Spleen (tissue), 7 donors: ENCODE measurements at regions not wholly inside any gene's neighbourhood (a gene's known extent, or its start where the extent isn't known, plus 50 kb on each side); places are given as distances from the start of the nearest gene placed in this dataset.

ENCODE experiments used
- POLR2AphosphoS5 ChIP-seq, 3 donors: sonication (generic); formaldehyde crosslinking; IDR thresholded peaks; one replicate each; pipeline ENCODE4 v1.5.1; 2017; ENCODE audit warnings: antibody characterized with exemption in 3 of 3
- TF ChIP-seq, protein P1 (sequence below), 11 experiments: fragments of 200-600 bp in 7 of 11; fragments of 450-650 bp in 4 of 11; sonication (generic) in 4 of 11; IDR thresholded peaks in 8 of 11; conservative IDR thresholded peaks in 3 of 11; 1 replicate in 7 of 11; 2 replicates in 4 of 11; pipeline versions ENCODE4 v1.4.0 to v1.8.0; 2016 to 2021; ENCODE audit warnings: antibody characterized with exemption in 11 of 11, inconsistent platforms in 4 of 11, mild to moderate bottlenecking in 1 of 11
- donor health status: DM: no; HTN: no; CAD: no; lungs with moderate emphysema.
- donor health status: DM: no; HTN: no; CAD: no.
- donor health status: DM: no; HTN: no; CAD: no.

DNA sequence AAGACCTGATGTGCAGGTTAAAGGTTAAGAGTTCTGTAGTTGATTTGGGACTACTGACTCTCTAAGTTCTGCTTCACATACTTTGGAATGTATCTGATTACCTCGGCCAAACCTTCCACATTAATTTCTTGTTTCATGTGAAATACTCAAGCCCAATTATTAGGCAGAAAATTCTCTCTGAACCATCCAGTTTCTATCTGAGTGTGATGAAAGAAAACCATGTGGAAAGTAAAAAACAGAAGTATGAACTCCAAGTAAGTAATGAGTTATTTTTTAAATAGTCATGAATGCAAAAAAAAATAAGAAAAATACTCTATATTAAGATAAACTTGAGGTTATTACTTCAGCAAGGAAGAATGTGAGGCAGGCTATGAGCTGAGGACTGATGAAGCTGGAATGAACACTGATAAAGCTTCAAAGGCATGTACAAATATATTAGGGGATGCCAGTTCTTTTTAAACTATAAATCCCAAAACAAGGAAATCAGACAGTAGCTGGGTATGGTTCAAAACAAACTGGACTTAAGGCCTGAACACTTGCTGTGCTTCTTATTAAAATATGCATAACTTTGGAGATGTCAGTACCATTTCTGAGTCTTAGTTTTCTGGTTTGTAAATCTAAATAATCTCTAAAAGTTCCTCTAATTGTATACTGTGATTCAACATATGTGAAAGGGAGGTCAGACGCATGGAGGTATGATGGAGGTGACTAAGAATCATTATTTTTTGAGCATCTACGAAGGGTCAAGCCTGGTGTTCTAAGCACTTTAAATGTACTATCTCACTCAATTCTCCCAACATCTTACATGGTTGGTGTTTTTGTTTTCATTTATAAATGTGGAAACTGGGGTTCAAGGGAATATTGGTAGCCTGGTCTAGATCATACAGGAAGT lies 59.6 kb downstream of the COL6A6 start:
- TF ChIP-seq, protein P1, sequence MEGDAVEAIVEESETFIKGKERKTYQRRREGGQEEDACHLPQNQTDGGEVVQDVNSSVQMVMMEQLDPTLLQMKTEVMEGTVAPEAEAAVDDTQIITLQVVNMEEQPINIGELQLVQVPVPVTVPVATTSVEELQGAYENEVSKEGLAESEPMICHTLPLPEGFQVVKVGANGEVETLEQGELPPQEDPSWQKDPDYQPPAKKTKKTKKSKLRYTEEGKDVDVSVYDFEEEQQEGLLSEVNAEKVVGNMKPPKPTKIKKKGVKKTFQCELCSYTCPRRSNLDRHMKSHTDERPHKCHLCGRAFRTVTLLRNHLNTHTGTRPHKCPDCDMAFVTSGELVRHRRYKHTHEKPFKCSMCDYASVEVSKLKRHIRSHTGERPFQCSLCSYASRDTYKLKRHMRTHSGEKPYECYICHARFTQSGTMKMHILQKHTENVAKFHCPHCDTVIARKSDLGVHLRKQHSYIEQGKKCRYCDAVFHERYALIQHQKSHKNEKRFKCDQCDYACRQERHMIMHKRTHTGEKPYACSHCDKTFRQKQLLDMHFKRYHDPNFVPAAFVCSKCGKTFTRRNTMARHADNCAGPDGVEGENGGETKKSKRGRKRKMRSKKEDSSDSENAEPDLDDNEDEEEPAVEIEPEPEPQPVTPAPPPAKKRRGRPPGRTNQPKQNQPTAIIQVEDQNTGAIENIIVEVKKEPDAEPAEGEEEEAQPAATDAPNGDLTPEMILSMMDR (IDR thresholded peaks at IDR 0.05 in 8 of 11, conservative IDR thresholded peaks at IDR 0.05 in 3 of 11), result no peak
- no peak for TF ChIP-seq POLR2AphosphoS5 (IDR thresholded peaks at IDR 0.05)
